ENCODE measurements at regions not wholly inside any gene's neighbourhood (a gene's known extent, or its start where the extent isn't known, plus 50 kb on each side); places are given as distances from the start of the nearest gene placed in this dataset.

DNA sequence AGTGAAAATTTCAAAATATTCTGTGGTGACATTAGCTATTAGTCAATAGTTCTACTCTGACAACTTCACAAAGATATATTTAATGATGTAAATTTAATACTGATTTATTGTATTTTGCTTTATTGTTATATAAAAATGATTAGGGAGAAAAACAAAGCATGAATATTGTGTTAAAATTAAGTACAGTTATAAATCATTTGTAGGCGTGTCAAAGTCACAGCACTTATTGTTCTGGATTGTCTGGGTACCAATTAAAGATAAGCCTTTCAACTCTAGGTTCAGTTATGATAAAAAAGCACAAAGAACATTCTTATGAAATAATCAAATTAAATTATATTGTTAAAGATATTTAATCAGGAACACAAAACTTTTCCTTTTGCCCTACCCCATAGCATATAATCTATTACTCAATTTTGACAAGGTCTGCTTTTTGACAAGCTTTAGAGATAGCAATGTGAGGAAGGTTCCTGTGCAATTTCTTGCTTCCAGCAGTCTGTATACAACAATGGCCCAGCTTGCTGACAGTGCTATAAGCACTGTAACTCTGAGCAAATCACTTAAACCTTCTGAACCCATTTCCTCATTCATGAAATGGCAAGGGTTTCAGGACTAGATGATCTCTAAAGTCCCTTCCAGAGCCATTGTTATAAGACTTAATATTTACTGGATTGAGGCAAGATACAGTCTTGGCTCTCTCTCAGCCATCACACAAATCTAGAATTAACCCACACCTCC lies 910.3 kb upstream of the LCORL start:
- TF ChIP-seq POLR2A (IDR thresholded peaks at IDR 0.05) (no peak), EP300 (IDR thresholded peaks at IDR 0.05) (no peak), CTCF (IDR thresholded peaks at IDR 0.05) (no peak)
- DNase-seq = no peak
- 87 to 89% (median 89%) methylated on average over 1 of the region's 1 CpG for WGBS, 3 donors
- intact Hi-C loops (cut with DNase I) = no loop called here
- Histone ChIP-seq H3K9me3 (no peaks in the 10 kb centered on the region), H3K4me3 (no peak overlapping the region), H3K27me3 (no peaks in the 10 kb centered on the region), H3K27ac (no peak overlapping the region), H3K4me1 (ENCODE audit: insufficient read depth) (no peaks in the 10 kb centered on the region), H3K36me3 (no peaks in the 10 kb centered on the region)

DNA sequence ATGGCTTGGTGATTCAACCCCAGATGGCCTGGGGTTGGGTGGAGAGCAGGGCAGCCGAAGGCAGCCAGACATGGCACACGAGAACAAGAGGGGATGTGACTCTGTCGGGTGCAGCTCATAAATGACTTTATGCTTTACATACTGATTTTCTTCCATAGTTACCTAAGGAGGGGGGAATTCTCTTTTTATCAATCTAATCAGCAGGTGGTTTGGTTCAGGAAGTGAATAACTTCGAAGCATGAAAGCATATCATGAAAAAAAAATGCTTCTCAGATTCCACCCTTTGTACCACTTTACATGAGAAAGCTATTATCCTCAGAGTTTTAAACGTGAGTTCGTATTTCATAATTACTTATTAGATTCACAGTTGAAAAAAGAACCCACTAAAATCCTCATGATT lies 908.9 kb upstream of the LCORL start:
- Histone ChIP-seq H3K9me3 (no peaks in the 10 kb centered on the region), H3K36me3 (no peaks in the 10 kb centered on the region), H3K4me1 (ENCODE audit: insufficient read depth) (no peaks in the 10 kb centered on the region), H3K27ac (no peak overlapping the region), H3K4me3 (no peak overlapping the region), H3K27me3 (no peaks in the 10 kb centered on the region)
- TF ChIP-seq CTCF (IDR thresholded peaks at IDR 0.05) (no peak), POLR2A (IDR thresholded peaks at IDR 0.05) (no peak), EP300 (IDR thresholded peaks at IDR 0.05) (no peak)
- 80 to 88% (median 82%) methylated on average over 6 of the region's 6 CpGs for WGBS, 3 donors
- intact Hi-C loops (cut with DNase I) = no loop called here
- no peak for DNase-seq

DNA sequence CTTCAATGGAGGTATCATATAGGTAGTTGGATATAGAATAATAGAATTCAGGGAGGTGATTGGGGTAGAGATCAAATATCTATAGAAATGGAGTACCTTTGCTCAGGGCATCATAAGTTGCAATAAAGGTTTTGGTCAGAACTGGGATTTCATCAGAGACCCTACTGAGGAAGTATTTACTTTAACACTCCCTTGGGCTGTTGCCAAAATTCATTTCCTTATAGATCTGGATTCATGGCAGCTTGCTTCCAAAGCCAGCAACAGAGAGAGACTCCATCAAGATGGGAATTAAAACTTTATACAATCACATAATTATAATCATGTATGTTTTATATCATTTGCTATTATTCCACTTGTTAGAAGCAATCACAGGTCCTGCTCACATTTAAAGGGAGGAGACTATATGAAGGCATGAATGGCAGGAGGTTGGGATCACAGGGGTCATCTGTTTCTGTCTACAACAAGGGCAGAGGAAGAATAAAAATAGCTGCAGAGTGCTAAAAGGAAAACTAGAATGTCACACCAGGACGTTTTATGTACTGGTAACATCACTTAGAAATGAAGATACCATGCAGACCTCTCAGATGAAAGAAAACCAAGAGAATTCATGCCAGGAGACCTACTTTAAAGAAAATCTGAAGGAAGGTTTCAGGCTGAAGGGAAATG lies 902.1 kb upstream of the LCORL start:
- no peak for TF ChIP-seq CTCF (IDR thresholded peaks at IDR 0.05)
- no peak for TF ChIP-seq POLR2A (IDR thresholded peaks at IDR 0.05)
- TF ChIP-seq EP300 (IDR thresholded peaks at IDR 0.05) = no peak

GRCh38 chr4:18917689-18918088 lies 896.1 kb upstream of the LCORL start:
- DNase-seq = no peak
- H3K27ac ChIP-seq = no peak overlapping the region
- no peak overlapping the region for H3K4me3 ChIP-seq
- no peaks in the 10 kb centered on the region for H3K9me3 ChIP-seq
- intact Hi-C loops (cut with DNase I) = no loop called here
- TF ChIP-seq EP300 (IDR thresholded peaks at IDR 0.05) = no peak
- TF ChIP-seq CTCF (IDR thresholded peaks at IDR 0.05) = no peak
- H3K4me1 ChIP-seq (ENCODE audit: insufficient read depth) = no peaks in the 10 kb centered on the region
- no peaks in the 10 kb centered on the region for H3K27me3 ChIP-seq
- H3K36me3 ChIP-seq = no peaks in the 10 kb centered on the region

More for the DNA sequence above, 902.1 kb upstream of the LCORL start:
- WGBS, 3 donors = 0 to 13% (median 10%) methylated on average over 1 of the region's 1 CpG
- Histone ChIP-seq H3K9me3 (no peaks in the 10 kb centered on the region), H3K4me1 (ENCODE audit: insufficient read depth) (no peaks in the 10 kb centered on the region), H3K27ac (no peak overlapping the region), H3K27me3 (no peaks in the 10 kb centered on the region), H3K36me3 (no peaks in the 10 kb centered on the region), H3K4me3 (no peak overlapping the region)
- intact Hi-C loops (cut with DNase I) = no loop called here
- DNase-seq = no peak
